ENCODE measurements at regions not wholly inside any gene's neighbourhood (a gene's known extent, or its start where the extent isn't known, plus 50 kb on each side); places are given as distances from the start of the nearest gene placed in this dataset.

DNA sequence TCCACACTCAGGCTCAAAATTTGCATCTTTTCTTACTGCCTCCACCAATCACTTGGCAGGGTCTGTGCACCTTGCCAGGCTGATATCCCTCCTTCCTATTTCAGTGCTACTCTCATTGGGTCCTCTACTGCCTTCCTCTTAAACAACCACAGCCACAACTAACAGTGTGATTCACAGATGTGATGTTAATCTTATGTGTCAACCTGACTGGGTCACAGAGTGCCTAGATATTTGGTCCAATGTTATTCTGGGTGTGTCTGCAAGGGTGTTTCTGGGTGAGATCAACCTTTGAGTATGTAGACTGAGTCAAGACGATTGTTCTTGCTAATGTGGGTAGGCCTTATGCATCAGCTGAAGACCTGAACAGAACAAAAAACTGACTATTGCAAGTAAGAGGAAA is 51.3 kb upstream of the IRX6 start:
- Histone ChIP-seq H3K9me3 (ENCODE audit: control insufficient read depth, low read length) (no peaks in the 10 kb centered on the region), H3K9ac (ENCODE audit: low read length) (no peak overlapping the region), H2BK15ac (ENCODE audit: low read depth, poor library complexity, severe bottlenecking) (no peak overlapping the region), H2BK12ac (ENCODE audit: low read length in 2 of 2) (no peak overlapping the region), H4K91ac (ENCODE audit: low read length) (no peak overlapping the region), H3K23ac (ENCODE audit: low read length in 2 of 2) (no peak overlapping the region), H3K4ac (ENCODE audit: low read depth in 1 of 2, low read length in 2 of 2) (no peak overlapping the region), H2BK120ac (ENCODE audit: low read depth, low read length) (no peak overlapping the region), H3K18ac (ENCODE audit: low read depth in 1 of 2, low read length in 2 of 2) (no peak overlapping the region), H3K4me3 (ENCODE audit: insufficient read depth in 1 of 2, low read depth in 1 of 2, low read length in 2 of 2) (no peak overlapping the region), H2BK5ac (ENCODE audit: low read depth, low read length, poor library complexity, severe bottlenecking) (no peak overlapping the region), H3K4me2 (ENCODE audit: low read length, poor library complexity, severe bottlenecking) (no peak overlapping the region), H2AK5ac (ENCODE audit: low read length, severe bottlenecking) (no peak overlapping the region), H3K14ac (ENCODE audit: low read length in 2 of 2) (no peak overlapping the region), H2AFZ (ENCODE audit: low read depth, low read length) (no peak overlapping the region), H3K27me3 (ENCODE audit: control insufficient read depth in 1 of 2, insufficient read depth in 1 of 2, low read length in 2 of 2) (peaks cover 0 to 9% of the 10 kb centered on the region in 2 experiments), H3K36me3 (ENCODE audit: control insufficient read depth in 1 of 2, insufficient read depth in 2 of 2, low read depth in 1 of 2, low read length in 2 of 2) (no peaks in the 10 kb centered on the region), H4K8ac (ENCODE audit: low read length) (no peak overlapping the region), H3K27ac (ENCODE audit: low read length, poor library complexity, severe bottlenecking) (no peak overlapping the region), H3K79me1 (replicated peaks; ENCODE audit: low read length, poor library complexity, severe bottlenecking) (no peaks in the 10 kb centered on the region), H3K4me1 (ENCODE audit: control insufficient read depth, insufficient read depth, low read depth, low read length) (no peaks in the 10 kb centered on the region)
- DNase-seq = no peak
- 46% methylated on average over 1 of the region's 1 CpG for WGBS

- no peak overlapping the region for H2AK5ac ChIP-seq (ENCODE audit: low read length, severe bottlenecking)
- H3K27me3 ChIP-seq (ENCODE audit: control insufficient read depth in 1 of 2, insufficient read depth in 1 of 2, low read length in 2 of 2) = peaks cover 0 to 11% of the 10 kb centered on the region in 2 experiments
- WGBS = 80% methylated on average over 2 of the region's 7 CpGs
- H4K8ac ChIP-seq (ENCODE audit: low read length) = no peak overlapping the region
- no peak overlapping the region for H3K14ac ChIP-seq (ENCODE audit: low read length in 2 of 2)
- H3K27ac ChIP-seq (ENCODE audit: low read length, poor library complexity, severe bottlenecking) = no peak overlapping the region
- no peak overlapping the region for H2BK5ac ChIP-seq (ENCODE audit: low read depth, low read length, poor library complexity, severe bottlenecking)
- H3K18ac ChIP-seq (ENCODE audit: low read depth in 1 of 2, low read length in 2 of 2) = no peak overlapping the region
- no peak overlapping the region for H3K23ac ChIP-seq (ENCODE audit: low read length in 2 of 2)
- H3K36me3 ChIP-seq (ENCODE audit: control insufficient read depth in 1 of 2, insufficient read depth in 2 of 2, low read depth in 1 of 2, low read length in 2 of 2) = no peaks in the 10 kb centered on the region
- H3K79me1 ChIP-seq (replicated peaks; ENCODE audit: low read length, poor library complexity, severe bottlenecking) = no peaks in the 10 kb centered on the region
- H3K9ac ChIP-seq (ENCODE audit: low read length) = no peak overlapping the region
- no peak overlapping the region for H2BK15ac ChIP-seq (ENCODE audit: low read depth, poor library complexity, severe bottlenecking)
- no peak overlapping the region for H3K4me2 ChIP-seq (ENCODE audit: low read length, poor library complexity, severe bottlenecking)
- no peaks in the 10 kb centered on the region for H3K9me3 ChIP-seq (ENCODE audit: control insufficient read depth, low read length)
- no peak for DNase-seq
- no peak overlapping the region for H2AFZ ChIP-seq (ENCODE audit: low read depth, low read length)
- H3K4me1 ChIP-seq (ENCODE audit: control insufficient read depth, insufficient read depth, low read depth, low read length) = no peaks in the 10 kb centered on the region
- no peak overlapping the region for H3K4me3 ChIP-seq (ENCODE audit: insufficient read depth in 1 of 2, low read depth in 1 of 2, low read length in 2 of 2)
- no peak overlapping the region for H2BK12ac ChIP-seq (ENCODE audit: low read length in 2 of 2)
- no peak overlapping the region for H3K4ac ChIP-seq (ENCODE audit: low read depth in 1 of 2, low read length in 2 of 2)
- no peak overlapping the region for H2BK120ac ChIP-seq (ENCODE audit: low read depth, low read length)
- H4K91ac ChIP-seq (ENCODE audit: low read length) = no peak overlapping the region
These were observed 50.6 kb upstream of the IRX6 start for GRCh38 chr16:55273356-55273755.

- no peaks in the 10 kb centered on the region for H3K79me1 ChIP-seq (replicated peaks; ENCODE audit: low read length, poor library complexity, severe bottlenecking)
- H3K9me3 ChIP-seq (ENCODE audit: control insufficient read depth, low read length) = no peaks in the 10 kb centered on the region
- H3K18ac ChIP-seq (ENCODE audit: low read depth in 1 of 2, low read length in 2 of 2) = no peak overlapping the region
- no peak overlapping the region for H3K27ac ChIP-seq (ENCODE audit: low read length, poor library complexity, severe bottlenecking)
- no peak overlapping the region for H2AFZ ChIP-seq (ENCODE audit: low read depth, low read length)
- H3K14ac ChIP-seq (ENCODE audit: low read length in 2 of 2) = no peak overlapping the region
- no peak overlapping the region for H2BK120ac ChIP-seq (ENCODE audit: low read depth, low read length)
- no peaks in the 10 kb centered on the region for H3K4me1 ChIP-seq (ENCODE audit: control insufficient read depth, insufficient read depth, low read depth, low read length)
- H3K4ac ChIP-seq (ENCODE audit: low read depth in 1 of 2, low read length in 2 of 2) = no peak overlapping the region
- H2BK12ac ChIP-seq (ENCODE audit: low read length in 2 of 2) = no peak overlapping the region
- no peak overlapping the region for H3K4me3 ChIP-seq (ENCODE audit: insufficient read depth in 1 of 2, low read depth in 1 of 2, low read length in 2 of 2)
- H4K8ac ChIP-seq (ENCODE audit: low read length) = no peak overlapping the region
- no peak overlapping the region for H3K9ac ChIP-seq (ENCODE audit: low read length)
- H4K91ac ChIP-seq (ENCODE audit: low read length) = no peak overlapping the region
- no peak overlapping the region for H2AK5ac ChIP-seq (ENCODE audit: low read length, severe bottlenecking)
- no peak overlapping the region for H2BK15ac ChIP-seq (ENCODE audit: low read depth, poor library complexity, severe bottlenecking)
- peaks cover 0 to 16% of the 10 kb centered on the region in 2 experiments for H3K27me3 ChIP-seq (ENCODE audit: control insufficient read depth in 1 of 2, insufficient read depth in 1 of 2, low read length in 2 of 2)
- no peak overlapping the region for H2BK5ac ChIP-seq (ENCODE audit: low read depth, low read length, poor library complexity, severe bottlenecking)
- H3K36me3 ChIP-seq (ENCODE audit: control insufficient read depth in 1 of 2, insufficient read depth in 2 of 2, low read depth in 1 of 2, low read length in 2 of 2) = no peaks in the 10 kb centered on the region
- WGBS = 69% methylated on average over 5 of the region's 5 CpGs
- DNase-seq = no peak
- H3K23ac ChIP-seq (ENCODE audit: low read length in 2 of 2) = no peak overlapping the region
- no peak overlapping the region for H3K4me2 ChIP-seq (ENCODE audit: low read length, poor library complexity, severe bottlenecking)
These were observed 50.0 kb upstream of the IRX6 start for GRCh38 chr16:55273959-55274358.
